Caco-2 (cell line): ENCODE measurements at regions not wholly inside any gene's neighbourhood (a gene's known extent, or its start where the extent isn't known, plus 50 kb on each side); places are given as distances from the start of the nearest gene placed in this dataset.

Experiments used
- BruUV-seq: library from RNA; stranded (reverse); fragments of 400-500 nt; replicated peaks from 2 replicates; lab custom pipeline; 2021; lab: Mats Ljungman, UMichigan
- CTCF ChIA-PET: fragments of 300-600 bp; sonication (Branson Sonifier 250); formaldehyde crosslinking; loops from one replicate; lab custom pipeline; 2022; ENCODE audit warnings: antibody characterized with exemption; lab: Charles Lee
- POLR2A ChIA-PET: fragments of 300-600 bp; sonication (Branson Sonifier 250); formaldehyde crosslinking; loops from one replicate; lab custom pipeline; 2022; ENCODE audit warnings: antibody characterized with exemption; lab: Charles Lee
- DNase-seq, 2 experiments: peaks; one replicate each; pipeline versions ENCODE4 v3.0.0 to v3.0.0-alpha.2; 2020 to 2022
- H3K27me3 ChIP-seq: replicated peaks from 2 replicates; pipeline ENCODE4 v1.6.0; 2011; ENCODE audit warnings: low read length; ENCODE audit not compliant: control insufficient read depth, insufficient read depth
- H3K36me3 ChIP-seq: 2 replicates; pipeline ENCODE4 v1.5.1; 2011; ENCODE audit warnings: low read length; ENCODE audit not compliant: control insufficient read depth, insufficient read depth
- H3K4me1 ChIP-seq: fragments of 250-450 bp; sonication (Bioruptor Pico); 2 replicates; pipeline ENCODE4 v1.5.1; 2020; ENCODE audit warnings: mild to moderate bottlenecking
- H3K4me3 ChIP-seq: 2 replicates; pipeline ENCODE4 v1.5.1; 2011; ENCODE audit warnings: low read depth, mild to moderate bottlenecking, control low read depth, low read length
- H3K9me3 ChIP-seq: fragments of 250-450 bp; sonication (Bioruptor Pico); 2 replicates; pipeline ENCODE4 v1.5.1; 2020; ENCODE audit warnings: mild to moderate bottlenecking, moderate library complexity
- H3K27ac Mint-ChIP-seq: one replicate; pipeline ENCODE4 v1.8.0; 2022; ENCODE audit warnings: mixed read lengths; ENCODE audit not compliant: unreplicated experiment
- H3K27me3 Mint-ChIP-seq: one replicate; pipeline ENCODE4 v1.8.0; 2022; ENCODE audit warnings: mixed read lengths; ENCODE audit not compliant: insufficient read depth, unreplicated experiment
- H3K36me3 Mint-ChIP-seq: one replicate; pipeline ENCODE4 v1.8.0; 2022; ENCODE audit warnings: mild to moderate bottlenecking, mixed read lengths; ENCODE audit not compliant: insufficient read depth, unreplicated experiment
- H3K4me1 Mint-ChIP-seq: one replicate; pipeline ENCODE4 v1.8.0; 2022; ENCODE audit warnings: low read depth, mixed read lengths; ENCODE audit not compliant: unreplicated experiment
- H3K4me3 Mint-ChIP-seq: one replicate; pipeline ENCODE4 v1.8.0; 2022; ENCODE audit warnings: mild to moderate bottlenecking, moderate library complexity, mixed read lengths; ENCODE audit not compliant: unreplicated experiment
- H3K9me3 Mint-ChIP-seq: one replicate; pipeline ENCODE4 v1.8.0; 2022; ENCODE audit warnings: mixed read lengths; ENCODE audit not compliant: unreplicated experiment
- intact Hi-C: fragments of 100-400 bp; cut with micrococcal nuclease; formaldehyde crosslinking; loops from one replicate; pipeline ENCODE4 v1.10.0; 2022; ENCODE audit not compliant: unreplicated experiment
- TF ChIP-seq, protein P1 (sequence below), 2 experiments: fragments of 200-600 bp in 1 of 2; IDR thresholded peaks; 1 replicate in 1 of 2; 2 replicates in 1 of 2; pipeline versions ENCODE4 v1.5.1 to v1.8.0; 2011 to 2022; ENCODE audit warnings: antibody characterized with exemption in 1 of 2, control low read depth in 1 of 2, inconsistent platforms in 1 of 2, low read depth in 1 of 2, low read length in 1 of 2, mild to moderate bottlenecking in 1 of 2, moderate library complexity in 1 of 2; ENCODE audit not compliant: insufficient read depth in 1 of 2, severe bottlenecking in 1 of 2, unreplicated experiment in 1 of 2

DNA sequence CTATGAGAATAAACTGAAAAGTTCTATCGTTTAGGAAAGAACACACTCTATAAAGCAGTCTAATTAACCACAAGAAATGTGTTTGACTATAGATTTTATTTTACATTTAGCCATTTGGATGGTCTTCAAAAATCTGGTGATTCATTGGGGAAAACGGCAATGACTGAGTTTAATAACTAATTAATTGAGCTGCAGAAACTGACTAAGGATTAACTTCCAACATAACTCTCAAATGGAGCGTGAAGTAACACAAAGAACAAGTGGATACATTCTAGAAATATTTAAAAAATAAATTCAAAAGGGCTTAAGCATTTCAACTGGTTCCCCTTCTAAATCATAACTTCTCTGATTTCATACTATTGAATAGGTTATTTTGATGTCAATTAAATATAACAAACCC, 1582.4 kb downstream of the PCDH18 start:
- DNase-seq, result no peak
- Mint-ChIP-seq H3K36me3 (no peaks in the 10 kb centered on the region), H3K27ac (no peak overlapping the region), H3K4me3 (no peak overlapping the region), H3K27me3 (no peaks in the 10 kb centered on the region), H3K4me1 (no peaks in the 10 kb centered on the region), H3K9me3 (no peaks in the 10 kb centered on the region)
- Histone ChIP-seq H3K36me3 (no peaks in the 10 kb centered on the region), H3K9me3 (no peaks in the 10 kb centered on the region), H3K27me3 (no peaks in the 10 kb centered on the region), H3K4me1 (no peaks in the 10 kb centered on the region), H3K4me3 (no peak overlapping the region)
- ChIA-PET CTCF (no interaction called here), POLR2A (no interaction called here)
- TF ChIP-seq, protein P1, sequence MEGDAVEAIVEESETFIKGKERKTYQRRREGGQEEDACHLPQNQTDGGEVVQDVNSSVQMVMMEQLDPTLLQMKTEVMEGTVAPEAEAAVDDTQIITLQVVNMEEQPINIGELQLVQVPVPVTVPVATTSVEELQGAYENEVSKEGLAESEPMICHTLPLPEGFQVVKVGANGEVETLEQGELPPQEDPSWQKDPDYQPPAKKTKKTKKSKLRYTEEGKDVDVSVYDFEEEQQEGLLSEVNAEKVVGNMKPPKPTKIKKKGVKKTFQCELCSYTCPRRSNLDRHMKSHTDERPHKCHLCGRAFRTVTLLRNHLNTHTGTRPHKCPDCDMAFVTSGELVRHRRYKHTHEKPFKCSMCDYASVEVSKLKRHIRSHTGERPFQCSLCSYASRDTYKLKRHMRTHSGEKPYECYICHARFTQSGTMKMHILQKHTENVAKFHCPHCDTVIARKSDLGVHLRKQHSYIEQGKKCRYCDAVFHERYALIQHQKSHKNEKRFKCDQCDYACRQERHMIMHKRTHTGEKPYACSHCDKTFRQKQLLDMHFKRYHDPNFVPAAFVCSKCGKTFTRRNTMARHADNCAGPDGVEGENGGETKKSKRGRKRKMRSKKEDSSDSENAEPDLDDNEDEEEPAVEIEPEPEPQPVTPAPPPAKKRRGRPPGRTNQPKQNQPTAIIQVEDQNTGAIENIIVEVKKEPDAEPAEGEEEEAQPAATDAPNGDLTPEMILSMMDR (IDR thresholded peaks at IDR 0.05; ENCODE audit: insufficient read depth in 1 of 2, low read depth in 1 of 2, low read length in 1 of 2, severe bottlenecking in 1 of 2, unreplicated experiment in 1 of 2), result no peak
- intact Hi-C loops, result no loop called here
- BruUV-seq, result no TSS peak

DNA sequence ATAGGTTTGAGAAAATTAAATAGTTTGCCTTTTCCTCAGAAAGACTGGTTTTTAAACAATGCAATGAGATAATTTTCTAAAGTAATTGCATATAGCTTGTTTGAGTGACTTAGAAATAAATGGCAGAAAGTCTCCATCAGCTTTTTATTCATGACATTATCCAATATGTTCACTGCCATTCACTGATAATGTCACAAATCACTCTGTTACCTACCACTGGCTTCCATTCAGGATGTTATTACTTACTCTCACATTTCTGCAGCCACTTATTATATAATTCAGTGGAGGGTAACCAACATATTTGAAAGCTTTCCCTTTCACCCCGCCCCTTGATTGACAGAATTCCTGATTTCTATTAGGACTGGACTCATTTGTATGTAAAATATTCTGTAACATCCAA, 1583.5 kb downstream of the PCDH18 start:
- CTCF ChIA-PET, result no interaction called here
- no peaks in the 10 kb centered on the region for H3K9me3 ChIP-seq
- TF ChIP-seq, protein P1 (IDR thresholded peaks at IDR 0.05; ENCODE audit: insufficient read depth in 1 of 2, low read depth in 1 of 2, low read length in 1 of 2, severe bottlenecking in 1 of 2, unreplicated experiment in 1 of 2), result no peak
- H3K4me1 ChIP-seq, result no peaks in the 10 kb centered on the region
- intact Hi-C loops, result no loop called here
- Mint-ChIP-seq H3K36me3 (no peaks in the 10 kb centered on the region), H3K27ac (no peak overlapping the region), H3K4me1 (no peaks in the 10 kb centered on the region), H3K27me3 (no peaks in the 10 kb centered on the region), H3K4me3 (no peak overlapping the region), H3K9me3 (no peaks in the 10 kb centered on the region)
- H3K4me3 ChIP-seq, result no peak overlapping the region
- BruUV-seq, result no TSS peak
- DNase-seq, result no peak
- H3K36me3 ChIP-seq, result no peaks in the 10 kb centered on the region
- no peaks in the 10 kb centered on the region for H3K27me3 ChIP-seq
- POLR2A ChIA-PET, result no interaction called here

DNA sequence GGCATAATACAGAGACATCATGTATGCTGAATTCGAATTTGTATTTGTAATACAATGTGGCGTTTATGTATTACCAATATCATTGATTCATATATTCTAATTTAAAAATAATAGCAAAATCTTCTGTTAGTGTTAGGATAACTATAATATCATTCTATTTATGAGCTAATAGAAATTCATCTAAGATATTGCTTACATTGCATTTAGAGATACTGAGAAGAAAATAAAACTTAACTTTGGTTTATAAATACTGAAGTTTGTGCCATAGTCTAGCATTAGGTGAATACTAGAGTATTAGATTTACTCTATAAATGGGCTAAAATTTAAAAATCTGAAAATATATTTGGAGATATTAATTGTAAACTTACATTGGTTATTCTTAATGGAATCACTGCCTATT, 1590.6 kb downstream of the PCDH18 start:
- no peak for DNase-seq

More for the DNA sequence above, 1590.6 kb downstream of the PCDH18 start:
- intact Hi-C loops, result no loop called here
- H3K27ac Mint-ChIP-seq, result no peak overlapping the region
- TF ChIP-seq, protein P1 (IDR thresholded peaks at IDR 0.05; ENCODE audit: insufficient read depth in 1 of 2, low read depth in 1 of 2, low read length in 1 of 2, severe bottlenecking in 1 of 2, unreplicated experiment in 1 of 2), result no peak
- BruUV-seq, result no TSS peak
- Histone ChIP-seq H3K36me3 (no peaks in the 10 kb centered on the region), H3K9me3 (no peaks in the 10 kb centered on the region), H3K27me3 (no peaks in the 10 kb centered on the region), H3K4me1 (no peaks in the 10 kb centered on the region), H3K4me3 (no peak overlapping the region)
- H3K36me3 Mint-ChIP-seq, result no peaks in the 10 kb centered on the region
- no peaks in the 10 kb centered on the region for H3K27me3 Mint-ChIP-seq
- no peak overlapping the region for H3K4me3 Mint-ChIP-seq
- CTCF ChIA-PET, result no interaction called here
- POLR2A ChIA-PET, result no interaction called here
- no peaks in the 10 kb centered on the region for H3K4me1 Mint-ChIP-seq
- no peaks in the 10 kb centered on the region for H3K9me3 Mint-ChIP-seq
